ENCODE measurements at regions not wholly inside any gene's neighbourhood (a gene's known extent, or its start where the extent isn't known, plus 50 kb on each side); places are given as distances from the start of the nearest gene placed in this dataset.
A peak's percentile ranks its signal among the peaks of the same experiment; 100 is the strongest.

DNA sequence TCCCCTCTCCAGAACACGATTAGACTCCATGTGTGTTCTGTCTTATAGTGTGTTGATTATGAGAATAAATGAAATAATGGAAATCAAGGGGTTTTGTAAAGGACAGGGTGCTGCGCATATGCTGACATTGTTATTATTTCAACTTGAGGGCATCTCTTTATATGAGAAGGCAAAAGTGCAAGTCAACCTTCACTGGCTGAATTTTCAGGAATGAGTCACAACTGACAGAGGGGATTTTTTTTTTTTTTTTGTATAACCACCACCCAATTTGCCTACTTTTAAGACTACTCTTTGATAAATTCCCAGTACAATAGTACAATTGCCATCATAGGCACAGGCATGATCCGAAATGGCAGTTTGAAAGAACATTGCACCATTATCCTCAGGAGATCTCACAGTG lies 419.2 kb upstream of the NMUR2 start:
- no peaks in the 10 kb centered on the region for H3K4me1 ChIP-seq
- ATAC-seq (no peak), DNase-seq (no peak)
- 57% methylated on average over 3 of the region's 3 CpGs for WGBS (ENCODE audit: insufficient coverage, low coverage, low lambda C conversion rate, missing lambda C conversion rate)
- no peaks in the 10 kb centered on the region for H3K9me3 ChIP-seq
- intact Hi-C loops (cut with DNase I), result no loop called here
- H3K4me3 ChIP-seq, result no peak overlapping the region
- TF ChIP-seq, protein P1, sequence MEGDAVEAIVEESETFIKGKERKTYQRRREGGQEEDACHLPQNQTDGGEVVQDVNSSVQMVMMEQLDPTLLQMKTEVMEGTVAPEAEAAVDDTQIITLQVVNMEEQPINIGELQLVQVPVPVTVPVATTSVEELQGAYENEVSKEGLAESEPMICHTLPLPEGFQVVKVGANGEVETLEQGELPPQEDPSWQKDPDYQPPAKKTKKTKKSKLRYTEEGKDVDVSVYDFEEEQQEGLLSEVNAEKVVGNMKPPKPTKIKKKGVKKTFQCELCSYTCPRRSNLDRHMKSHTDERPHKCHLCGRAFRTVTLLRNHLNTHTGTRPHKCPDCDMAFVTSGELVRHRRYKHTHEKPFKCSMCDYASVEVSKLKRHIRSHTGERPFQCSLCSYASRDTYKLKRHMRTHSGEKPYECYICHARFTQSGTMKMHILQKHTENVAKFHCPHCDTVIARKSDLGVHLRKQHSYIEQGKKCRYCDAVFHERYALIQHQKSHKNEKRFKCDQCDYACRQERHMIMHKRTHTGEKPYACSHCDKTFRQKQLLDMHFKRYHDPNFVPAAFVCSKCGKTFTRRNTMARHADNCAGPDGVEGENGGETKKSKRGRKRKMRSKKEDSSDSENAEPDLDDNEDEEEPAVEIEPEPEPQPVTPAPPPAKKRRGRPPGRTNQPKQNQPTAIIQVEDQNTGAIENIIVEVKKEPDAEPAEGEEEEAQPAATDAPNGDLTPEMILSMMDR (IDR thresholded peaks at IDR 0.05), result no peak
- TF ChIP-seq POLR2A (IDR thresholded peaks at IDR 0.05), result no peak
- H3K27ac ChIP-seq, result no peak overlapping the region
- no peaks in the 10 kb centered on the region for H3K36me3 ChIP-seq
- no peaks in the 10 kb centered on the region for H3K27me3 ChIP-seq

DNA sequence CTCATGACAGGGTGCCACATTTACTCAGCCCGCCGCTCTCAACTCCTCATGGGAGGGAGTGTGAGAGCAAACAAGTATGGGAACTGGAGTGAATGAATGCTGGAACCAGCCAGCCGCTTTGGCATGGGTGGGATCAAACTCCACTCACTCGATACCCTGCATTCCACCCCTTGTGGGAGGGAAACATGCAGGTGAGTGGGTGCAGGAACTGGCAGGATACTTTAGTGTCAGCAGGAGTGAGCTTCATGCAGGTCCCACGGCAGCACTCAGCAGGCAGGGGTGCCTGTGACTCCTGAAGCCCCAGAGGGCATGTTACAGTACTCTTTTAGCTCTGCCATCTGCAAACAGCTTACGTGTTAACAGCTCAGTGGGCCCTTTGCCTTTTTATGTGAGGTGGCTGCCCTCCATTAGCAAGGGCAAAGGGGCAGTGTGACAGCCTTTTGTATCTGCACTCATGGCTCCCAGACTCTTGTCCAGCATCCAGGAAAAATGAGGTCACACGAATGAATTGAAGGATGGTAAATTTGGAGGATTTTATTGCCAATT lies 433.2 kb upstream of the NMUR2 start:
- intact Hi-C loops (cut with DNase I), result no loop called here
- DNase-seq, result peak in 1 of 3 donors; percentile 17
- 50% methylated on average over 6 of the region's 7 CpGs for WGBS (ENCODE audit: insufficient coverage, low coverage, low lambda C conversion rate, missing lambda C conversion rate)
- Histone ChIP-seq H3K36me3 (no peaks in the 10 kb centered on the region), H3K4me3 (no peak overlapping the region), H3K27ac (no peak overlapping the region), H3K9me3 (no peaks in the 10 kb centered on the region), H3K4me1 (no peaks in the 10 kb centered on the region), H3K27me3 (no peaks in the 10 kb centered on the region)
- TF ChIP-seq POLR2A (IDR thresholded peaks at IDR 0.05), result no peak
- TF ChIP-seq, protein P1 (IDR thresholded peaks at IDR 0.05), result no peak
- ATAC-seq, result peak in 2 of 4 donors; percentile 80 to 84

DNA sequence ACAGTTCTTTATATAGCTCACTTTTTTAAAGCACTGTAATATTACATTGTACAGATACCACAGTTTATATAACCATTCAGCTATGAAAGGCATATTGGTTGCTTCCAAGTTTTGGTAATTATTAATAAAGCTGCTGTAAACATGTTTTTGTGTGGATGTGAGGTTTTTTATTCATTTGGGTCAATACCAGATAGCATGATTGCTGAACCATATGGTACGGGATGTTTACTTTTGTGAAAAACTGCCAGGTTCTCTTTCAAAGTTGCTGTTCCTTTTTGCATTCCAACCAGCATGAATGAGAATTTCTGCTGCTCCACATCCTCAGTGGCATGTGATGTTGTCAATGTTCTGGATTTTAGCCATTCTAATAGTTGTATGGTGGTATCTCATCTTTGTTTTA lies 439.6 kb upstream of the NMUR2 start:
- Histone ChIP-seq H3K4me1 (peaks cover 0 to 5% (median 0%) of the 10 kb centered on the region in 4 donors), H3K27me3 (no peaks in the 10 kb centered on the region), H3K4me3 (no peak overlapping the region), H3K36me3 (no peaks in the 10 kb centered on the region), H3K9me3 (no peaks in the 10 kb centered on the region), H3K27ac (no peak overlapping the region)
- 19% methylated on average over 1 of the region's 1 CpG for WGBS (ENCODE audit: insufficient coverage, low coverage, low lambda C conversion rate, missing lambda C conversion rate)
- DNase-seq, result no peak
- TF ChIP-seq POLR2A (IDR thresholded peaks at IDR 0.05), result no peak
- TF ChIP-seq, protein P1 (IDR thresholded peaks at IDR 0.05), result no peak
- intact Hi-C loops (cut with DNase I), result no loop called here
- ATAC-seq, result peak in 2 of 4 donors; percentile 57 to 59

DNA sequence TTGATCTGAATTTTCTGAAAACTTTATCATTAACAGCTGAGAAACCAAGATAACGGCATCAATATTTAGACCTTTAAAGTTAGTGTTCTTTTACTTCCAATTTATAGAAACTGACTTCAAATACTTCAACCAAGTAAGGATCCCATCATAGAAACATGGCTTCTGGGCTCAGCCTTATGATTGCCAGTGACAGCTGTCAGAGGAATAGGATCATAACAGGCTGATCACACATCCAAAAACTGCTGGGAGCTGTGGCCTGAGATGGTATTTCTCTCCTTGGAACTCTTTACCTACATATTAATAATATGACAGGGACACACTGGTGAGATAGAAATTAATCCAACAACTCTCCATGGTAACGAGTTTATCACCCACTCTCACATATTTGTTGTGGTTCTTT lies 448.3 kb upstream of the NMUR2 start:
- WGBS (ENCODE audit: insufficient coverage, low coverage, low lambda C conversion rate, missing lambda C conversion rate), result 55% methylated on average over 2 of the region's 2 CpGs
- no peak for ATAC-seq
- DNase-seq, result no peak
- Histone ChIP-seq H3K4me3 (no peak overlapping the region), H3K27me3 (no peaks in the 10 kb centered on the region), H3K36me3 (no peaks in the 10 kb centered on the region), H3K27ac (no peak overlapping the region), H3K4me1 (no peaks in the 10 kb centered on the region), H3K9me3 (no peaks in the 10 kb centered on the region)
- intact Hi-C loops (cut with DNase I), result no loop called here
- no peak for TF ChIP-seq POLR2A (IDR thresholded peaks at IDR 0.05)
- TF ChIP-seq, protein P1 (IDR thresholded peaks at IDR 0.05), result no peak

DNA sequence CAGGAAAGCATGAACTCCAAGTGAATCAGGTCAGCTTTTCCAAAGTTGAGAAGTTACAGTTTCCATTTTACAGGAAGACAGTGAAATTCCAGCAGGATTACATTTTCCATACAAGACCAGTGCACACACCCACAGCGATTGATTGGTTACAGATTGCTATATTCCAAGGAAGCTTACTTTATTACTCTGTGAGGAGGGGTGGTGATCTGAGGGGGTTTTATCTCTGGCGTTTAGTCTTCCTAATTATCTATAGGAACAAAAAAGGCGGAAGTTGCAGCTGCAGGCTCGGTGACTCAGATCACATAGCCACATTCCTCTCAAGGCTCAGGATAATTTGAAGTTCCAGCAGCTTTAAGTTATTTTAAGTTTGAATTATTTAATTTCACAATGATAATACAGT lies 450.4 kb upstream of the NMUR2 start:
- intact Hi-C loops (cut with DNase I), result no loop called here
- WGBS (ENCODE audit: insufficient coverage, low coverage, low lambda C conversion rate, missing lambda C conversion rate), result 74% methylated on average over 4 of the region's 4 CpGs
- Histone ChIP-seq H3K4me1 (no peaks in the 10 kb centered on the region), H3K27me3 (no peaks in the 10 kb centered on the region), H3K27ac (no peak overlapping the region), H3K4me3 (no peak overlapping the region), H3K36me3 (no peaks in the 10 kb centered on the region), H3K9me3 (no peaks in the 10 kb centered on the region)
- TF ChIP-seq, protein P1 (IDR thresholded peaks at IDR 0.05), result no peak
- TF ChIP-seq POLR2A (IDR thresholded peaks at IDR 0.05), result no peak
- DNase-seq (no peak), ATAC-seq (no peak)

Measured in right lobe of liver (tissue), 6 donors.